Peyer's patch (tissue), 4 donors: ENCODE measurements at regions not wholly inside any gene's neighbourhood (a gene's known extent, or its start where the extent isn't known, plus 50 kb on each side); places are given as distances from the start of the nearest gene placed in this dataset.

Source experiments
- POLR2A ChIP-seq, 2 donors: fragments of 450-650 bp; IDR thresholded peaks; one replicate each; pipeline ENCODE4 v1.5.1; 2017; ENCODE audit warnings: antibody characterized with exemption in 2 of 2, mild to moderate bottlenecking in 2 of 2, moderate library complexity in 2 of 2
- TF ChIP-seq, protein P1 (sequence below), 6 experiments: fragments of 450-650 bp in 4 of 6; fragments of 200-600 bp in 2 of 6; sonication (generic) in 1 of 6; IDR thresholded peaks; one replicate each; pipeline ENCODE4 v1.5.1; 2017 to 2019; ENCODE audit warnings: antibody characterized with exemption in 6 of 6, mild to moderate bottlenecking in 3 of 6, moderate library complexity in 1 of 6

DNA sequence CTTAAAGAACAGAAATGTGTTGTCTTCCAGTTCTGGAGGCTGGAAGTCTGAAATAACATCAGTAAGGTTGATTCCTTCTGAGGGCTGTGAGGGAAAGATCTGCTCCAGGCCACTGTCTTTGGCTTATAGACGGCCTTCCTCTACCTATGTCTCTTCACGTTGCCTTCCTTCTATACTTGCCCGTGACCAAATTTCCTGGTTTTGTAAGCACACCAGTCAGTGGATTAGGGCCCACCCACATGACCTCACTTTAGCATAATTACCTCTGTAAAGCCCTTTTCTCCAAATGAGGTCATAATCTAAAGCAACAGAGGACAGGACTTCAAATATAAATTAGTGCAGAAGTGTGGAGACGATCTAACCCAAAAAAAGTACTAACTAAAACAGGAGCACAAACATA is 231.6 kb downstream of the NRIP1 start:
- TF ChIP-seq, protein P1, sequence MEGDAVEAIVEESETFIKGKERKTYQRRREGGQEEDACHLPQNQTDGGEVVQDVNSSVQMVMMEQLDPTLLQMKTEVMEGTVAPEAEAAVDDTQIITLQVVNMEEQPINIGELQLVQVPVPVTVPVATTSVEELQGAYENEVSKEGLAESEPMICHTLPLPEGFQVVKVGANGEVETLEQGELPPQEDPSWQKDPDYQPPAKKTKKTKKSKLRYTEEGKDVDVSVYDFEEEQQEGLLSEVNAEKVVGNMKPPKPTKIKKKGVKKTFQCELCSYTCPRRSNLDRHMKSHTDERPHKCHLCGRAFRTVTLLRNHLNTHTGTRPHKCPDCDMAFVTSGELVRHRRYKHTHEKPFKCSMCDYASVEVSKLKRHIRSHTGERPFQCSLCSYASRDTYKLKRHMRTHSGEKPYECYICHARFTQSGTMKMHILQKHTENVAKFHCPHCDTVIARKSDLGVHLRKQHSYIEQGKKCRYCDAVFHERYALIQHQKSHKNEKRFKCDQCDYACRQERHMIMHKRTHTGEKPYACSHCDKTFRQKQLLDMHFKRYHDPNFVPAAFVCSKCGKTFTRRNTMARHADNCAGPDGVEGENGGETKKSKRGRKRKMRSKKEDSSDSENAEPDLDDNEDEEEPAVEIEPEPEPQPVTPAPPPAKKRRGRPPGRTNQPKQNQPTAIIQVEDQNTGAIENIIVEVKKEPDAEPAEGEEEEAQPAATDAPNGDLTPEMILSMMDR (IDR thresholded peaks at IDR 0.05): no peak
- no peak for TF ChIP-seq POLR2A (IDR thresholded peaks at IDR 0.05)
